HL-60 (cell line): ENCODE measurements at regions not wholly inside any gene's neighbourhood (a gene's known extent, or its start where the extent isn't known, plus 50 kb on each side); places are given as distances from the start of the nearest gene placed in this dataset.

Experiments
- DNase-seq, 2 experiments: peaks; one replicate each; pipeline ENCODE4 v3.0.0-alpha.2; 2010 to 2020; ENCODE audit warnings: low read depth in 1 of 2, low spot score in 1 of 2
- H3K27ac ChIP-seq: fragments of 250-450 bp; sonication (Bioruptor Pico); replicated peaks from 2 replicates; pipeline ENCODE4 v1.5.1; 2020; ENCODE audit warnings: mild to moderate bottlenecking, moderate library complexity
- H3K27me3 ChIP-seq: fragments of 250-450 bp; sonication (Bioruptor Pico); 2 replicates; pipeline ENCODE4 v1.5.1; 2021; ENCODE audit warnings: mild to moderate bottlenecking, moderate library complexity; ENCODE audit not compliant: insufficient read depth, poor library complexity, severe bottlenecking
- H3K4me3 ChIP-seq: replicated peaks from 2 replicates; pipeline ENCODE4 v1.5.1; 2011; ENCODE audit warnings: mild to moderate bottlenecking, control low read depth, low read length; ENCODE audit not compliant: insufficient read depth
- GABPA ChIP-seq: IDR thresholded peaks from 2 replicates; pipeline ENCODE4 v1.6.1; 2012; ENCODE audit warnings: low read depth
- POLR2AphosphoS5 ChIP-seq: IDR thresholded peaks from 2 replicates; pipeline ENCODE4 v1.6.1; 2012; ENCODE audit warnings: low read depth
- SPI1 ChIP-seq: IDR thresholded peaks from 2 replicates; pipeline ENCODE4 v1.6.1; 2012; ENCODE audit warnings: low read depth, mild to moderate bottlenecking, borderline replicate concordance
- TF ChIP-seq, protein P1 (sequence below): IDR thresholded peaks from one replicate; pipeline ENCODE4 v1.5.1; 2011; ENCODE audit warnings: low read length, control low read depth, inconsistent platforms; ENCODE audit not compliant: insufficient read depth
- TF ChIP-seq, protein P2 (sequence below): IDR thresholded peaks from 2 replicates; pipeline ENCODE4 v1.6.1; 2012; ENCODE audit warnings: low read depth; ENCODE audit not compliant: insufficient replicate concordance

DNA sequence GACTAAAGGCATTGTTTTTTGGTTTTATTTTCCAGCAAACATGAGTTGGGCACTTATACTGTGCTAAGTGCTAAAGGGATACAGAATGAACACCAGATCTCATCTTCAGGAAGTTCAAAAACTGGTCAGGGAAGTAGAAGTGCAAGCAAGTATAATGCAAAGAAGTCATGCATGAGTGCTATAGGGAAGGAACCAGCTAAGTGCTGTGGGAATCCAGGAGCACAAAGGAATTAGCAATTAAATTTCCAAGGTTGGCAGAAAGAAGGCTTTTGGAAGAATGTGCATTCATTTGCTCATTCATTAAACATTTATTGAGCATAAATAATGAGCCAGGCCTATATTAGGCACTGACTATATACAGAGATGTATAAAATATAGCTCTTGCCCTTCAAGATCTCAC is 143.7 kb upstream of the ARHGAP42 start:
- DNase-seq, result no peak
- Histone ChIP-seq H3K27ac (no peak overlapping the region), H3K27me3 (no peaks in the 10 kb centered on the region), H3K4me3 (no peak overlapping the region)
- TF ChIP-seq GABPA, result no peak
- TF ChIP-seq SPI1, result no peak
- TF ChIP-seq POLR2AphosphoS5, result no peak
- TF ChIP-seq, protein P1, sequence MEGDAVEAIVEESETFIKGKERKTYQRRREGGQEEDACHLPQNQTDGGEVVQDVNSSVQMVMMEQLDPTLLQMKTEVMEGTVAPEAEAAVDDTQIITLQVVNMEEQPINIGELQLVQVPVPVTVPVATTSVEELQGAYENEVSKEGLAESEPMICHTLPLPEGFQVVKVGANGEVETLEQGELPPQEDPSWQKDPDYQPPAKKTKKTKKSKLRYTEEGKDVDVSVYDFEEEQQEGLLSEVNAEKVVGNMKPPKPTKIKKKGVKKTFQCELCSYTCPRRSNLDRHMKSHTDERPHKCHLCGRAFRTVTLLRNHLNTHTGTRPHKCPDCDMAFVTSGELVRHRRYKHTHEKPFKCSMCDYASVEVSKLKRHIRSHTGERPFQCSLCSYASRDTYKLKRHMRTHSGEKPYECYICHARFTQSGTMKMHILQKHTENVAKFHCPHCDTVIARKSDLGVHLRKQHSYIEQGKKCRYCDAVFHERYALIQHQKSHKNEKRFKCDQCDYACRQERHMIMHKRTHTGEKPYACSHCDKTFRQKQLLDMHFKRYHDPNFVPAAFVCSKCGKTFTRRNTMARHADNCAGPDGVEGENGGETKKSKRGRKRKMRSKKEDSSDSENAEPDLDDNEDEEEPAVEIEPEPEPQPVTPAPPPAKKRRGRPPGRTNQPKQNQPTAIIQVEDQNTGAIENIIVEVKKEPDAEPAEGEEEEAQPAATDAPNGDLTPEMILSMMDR, result no peak
- TF ChIP-seq, protein P2, sequence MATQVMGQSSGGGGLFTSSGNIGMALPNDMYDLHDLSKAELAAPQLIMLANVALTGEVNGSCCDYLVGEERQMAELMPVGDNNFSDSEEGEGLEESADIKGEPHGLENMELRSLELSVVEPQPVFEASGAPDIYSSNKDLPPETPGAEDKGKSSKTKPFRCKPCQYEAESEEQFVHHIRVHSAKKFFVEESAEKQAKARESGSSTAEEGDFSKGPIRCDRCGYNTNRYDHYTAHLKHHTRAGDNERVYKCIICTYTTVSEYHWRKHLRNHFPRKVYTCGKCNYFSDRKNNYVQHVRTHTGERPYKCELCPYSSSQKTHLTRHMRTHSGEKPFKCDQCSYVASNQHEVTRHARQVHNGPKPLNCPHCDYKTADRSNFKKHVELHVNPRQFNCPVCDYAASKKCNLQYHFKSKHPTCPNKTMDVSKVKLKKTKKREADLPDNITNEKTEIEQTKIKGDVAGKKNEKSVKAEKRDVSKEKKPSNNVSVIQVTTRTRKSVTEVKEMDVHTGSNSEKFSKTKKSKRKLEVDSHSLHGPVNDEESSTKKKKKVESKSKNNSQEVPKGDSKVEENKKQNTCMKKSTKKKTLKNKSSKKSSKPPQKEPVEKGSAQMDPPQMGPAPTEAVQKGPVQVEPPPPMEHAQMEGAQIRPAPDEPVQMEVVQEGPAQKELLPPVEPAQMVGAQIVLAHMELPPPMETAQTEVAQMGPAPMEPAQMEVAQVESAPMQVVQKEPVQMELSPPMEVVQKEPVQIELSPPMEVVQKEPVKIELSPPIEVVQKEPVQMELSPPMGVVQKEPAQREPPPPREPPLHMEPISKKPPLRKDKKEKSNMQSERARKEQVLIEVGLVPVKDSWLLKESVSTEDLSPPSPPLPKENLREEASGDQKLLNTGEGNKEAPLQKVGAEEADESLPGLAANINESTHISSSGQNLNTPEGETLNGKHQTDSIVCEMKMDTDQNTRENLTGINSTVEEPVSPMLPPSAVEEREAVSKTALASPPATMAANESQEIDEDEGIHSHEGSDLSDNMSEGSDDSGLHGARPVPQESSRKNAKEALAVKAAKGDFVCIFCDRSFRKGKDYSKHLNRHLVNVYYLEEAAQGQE, result no peak

DNA sequence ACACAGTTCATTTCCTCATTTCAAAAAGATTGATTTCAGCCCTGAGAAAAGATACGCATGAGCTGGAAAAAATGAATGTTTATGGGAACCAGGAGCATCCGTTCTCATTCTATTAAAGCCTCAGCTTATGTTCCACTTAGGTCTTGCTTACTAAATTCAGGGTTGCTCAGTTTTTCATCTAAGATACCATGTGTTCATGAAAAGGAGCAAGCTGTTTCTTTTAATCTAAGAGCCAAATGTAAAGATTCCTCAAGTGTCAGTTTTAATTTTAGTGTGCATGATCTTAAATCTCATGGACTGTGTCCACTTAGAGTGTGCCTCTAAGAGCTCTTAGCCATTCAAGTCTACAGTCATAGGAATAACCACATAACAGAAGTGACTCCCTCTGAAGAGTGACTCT is 141.5 kb upstream of the ARHGAP42 start:
- H3K4me3 ChIP-seq, result no peak overlapping the region
- DNase-seq, result no peak
- no peak overlapping the region for H3K27ac ChIP-seq
- H3K27me3 ChIP-seq, result no peaks in the 10 kb centered on the region
- TF ChIP-seq, protein P2, result no peak
- TF ChIP-seq POLR2AphosphoS5 (no peak), SPI1 (no peak), GABPA (no peak)
- TF ChIP-seq, protein P1, result no peak

DNA sequence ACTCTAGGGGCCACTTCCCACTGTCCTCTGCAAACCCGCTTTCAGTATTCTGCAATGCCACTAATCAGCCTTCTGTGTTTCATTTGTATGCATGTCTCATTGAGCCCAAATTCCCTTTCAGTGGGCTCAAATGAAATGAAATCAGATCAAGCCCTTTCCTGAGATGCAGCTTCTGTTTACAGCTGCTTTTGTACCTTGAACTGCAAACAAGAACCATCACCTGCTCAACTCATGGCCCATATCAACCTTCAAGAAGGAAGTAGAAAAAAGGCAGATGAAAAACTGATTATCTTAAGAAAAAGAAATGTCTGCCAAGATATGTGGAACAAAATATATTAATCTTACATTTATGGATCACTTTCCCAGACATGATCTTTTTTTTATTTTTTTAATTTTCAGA is 141.1 kb upstream of the ARHGAP42 start:
- H3K4me3 ChIP-seq, result no peak overlapping the region
- TF ChIP-seq POLR2AphosphoS5, result no peak
- H3K27me3 ChIP-seq, result no peaks in the 10 kb centered on the region
- H3K27ac ChIP-seq, result no peak overlapping the region
- DNase-seq, result no peak

DNA sequence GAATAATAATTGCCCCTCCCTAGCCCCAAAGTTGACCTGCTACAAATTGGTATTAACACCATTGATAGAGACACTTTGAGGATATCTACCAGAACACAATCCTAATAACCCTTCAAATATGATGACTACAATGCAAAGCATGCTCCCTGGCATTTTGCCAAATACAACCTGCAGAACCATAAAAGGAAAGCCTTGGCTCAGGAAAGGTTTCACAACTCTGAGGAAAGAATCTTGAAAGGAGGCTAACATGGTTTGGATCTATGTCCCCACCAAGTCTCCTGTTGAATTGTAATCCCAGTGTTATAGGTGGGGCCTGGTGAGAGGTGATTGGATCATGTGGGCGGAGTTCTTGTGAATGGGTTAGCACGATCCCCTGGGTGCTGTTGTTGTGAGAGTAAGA is 140.4 kb upstream of the ARHGAP42 start:
- Histone ChIP-seq H3K27ac (no peak overlapping the region), H3K4me3 (no peak overlapping the region), H3K27me3 (no peaks in the 10 kb centered on the region)
- TF ChIP-seq SPI1 (no peak), POLR2AphosphoS5 (no peak), GABPA (no peak)
- TF ChIP-seq, protein P2, result no peak
- TF ChIP-seq, protein P1, result no peak
- no peak for DNase-seq
